ENCODE measurements at regions not wholly inside any gene's neighbourhood (a gene's known extent, or its start where the extent isn't known, plus 50 kb on each side); places are given as distances from the start of the nearest gene placed in this dataset.
A peak's percentile ranks its signal among the peaks of the same experiment; 100 is the strongest.

GRCh38 chr17:64769712-64770111 is 107.6 kb upstream of the SMURF2 start:
- CTCF ChIA-PET: no interaction called here
- BruUV-seq (replicated peaks): no TSS peak
- peaks cover 53% of the 10 kb centered on the region for H3K36me3 Mint-ChIP-seq (ENCODE audit: insufficient read depth, unreplicated experiment)
- no peak overlapping the region for H3K27ac Mint-ChIP-seq (ENCODE audit: unreplicated experiment)
- TF ChIP-seq CTCF (IDR thresholded peaks at IDR 0.05; ENCODE audit: unreplicated experiment): no peak
- H3K9me3 Mint-ChIP-seq (ENCODE audit: low read depth, unreplicated experiment): no peaks in the 10 kb centered on the region
- no peak for DNase-seq
- H3K4me3 Mint-ChIP-seq (ENCODE audit: low read depth, unreplicated experiment): no peak overlapping the region
- H3K4me1 Mint-ChIP-seq (ENCODE audit: low read depth, unreplicated experiment): peaks cover 28% of the 10 kb centered on the region
- no peaks in the 10 kb centered on the region for H3K27me3 Mint-ChIP-seq (ENCODE audit: unreplicated experiment)
- intact Hi-C loops (cut with micrococcal nuclease; ENCODE audit: unreplicated experiment): loop anchor here (10.0 kb wide), 1 partner anchor 155 kb away; no protein-coding TSS in a partner anchor

GRCh38 chr17:64767269-64767997 is 105.3 kb upstream of the SMURF2 start:
- Mint-ChIP-seq H3K27me3 (ENCODE audit: unreplicated experiment) (no peaks in the 10 kb centered on the region), H3K4me3 (ENCODE audit: low read depth, unreplicated experiment) (no peak overlapping the region), H3K9me3 (ENCODE audit: low read depth, unreplicated experiment) (no peaks in the 10 kb centered on the region), H3K4me1 (ENCODE audit: low read depth, unreplicated experiment) (peaks cover 28% of the 10 kb centered on the region), H3K36me3 (ENCODE audit: insufficient read depth, unreplicated experiment) (peaks cover 41% of the 10 kb centered on the region), H3K27ac (ENCODE audit: unreplicated experiment) (no peak overlapping the region)
- no TSS peak for BruUV-seq (replicated peaks)
- CTCF ChIA-PET: no interaction called here
- DNase-seq: no peak
- no peak for TF ChIP-seq CTCF (IDR thresholded peaks at IDR 0.05; ENCODE audit: unreplicated experiment)
- intact Hi-C loops (cut with micrococcal nuclease; ENCODE audit: unreplicated experiment): no loop called here

- no TSS peak for BruUV-seq (replicated peaks)
- intact Hi-C loops (cut with micrococcal nuclease; ENCODE audit: unreplicated experiment): no loop called here
- Mint-ChIP-seq H3K27me3 (ENCODE audit: unreplicated experiment) (no peaks in the 10 kb centered on the region), H3K4me3 (ENCODE audit: low read depth, unreplicated experiment) (no peak overlapping the region), H3K4me1 (ENCODE audit: low read depth, unreplicated experiment) (peaks cover 21% of the 10 kb centered on the region), H3K36me3 (ENCODE audit: insufficient read depth, unreplicated experiment) (peaks cover 42% of the 10 kb centered on the region), H3K27ac (ENCODE audit: unreplicated experiment) (peak overlapping the region; percentile 23), H3K9me3 (ENCODE audit: low read depth, unreplicated experiment) (no peaks in the 10 kb centered on the region)
- DNase-seq: no peak
- CTCF ChIA-PET: no interaction called here
- TF ChIP-seq CTCF (IDR thresholded peaks at IDR 0.05; ENCODE audit: unreplicated experiment): no peak
Observed at GRCh38 chr17:64765191-64765889, 103.2 kb upstream of the SMURF2 start.

- CTCF ChIA-PET: no interaction called here
- Mint-ChIP-seq H3K4me3 (ENCODE audit: low read depth, unreplicated experiment) (no peak overlapping the region), H3K4me1 (ENCODE audit: low read depth, unreplicated experiment) (no peaks in the 10 kb centered on the region), H3K9me3 (ENCODE audit: low read depth, unreplicated experiment) (no peaks in the 10 kb centered on the region), H3K27me3 (ENCODE audit: unreplicated experiment) (no peaks in the 10 kb centered on the region), H3K27ac (ENCODE audit: unreplicated experiment) (no peak overlapping the region), H3K36me3 (ENCODE audit: insufficient read depth, unreplicated experiment) (peaks cover 28% of the 10 kb centered on the region)
- BruUV-seq (replicated peaks): no TSS peak
- intact Hi-C loops (cut with micrococcal nuclease; ENCODE audit: unreplicated experiment): no loop called here
- no peak for DNase-seq
- TF ChIP-seq CTCF (IDR thresholded peaks at IDR 0.05; ENCODE audit: unreplicated experiment): no peak
Observed at GRCh38 chr17:64750891-64751677, 89.0 kb upstream of the SMURF2 start.

All from Calu3 (cell line).